DMS153 (cell line): ENCODE measurements at regions not wholly inside any gene's neighbourhood (a gene's known extent, or its start where the extent isn't known, plus 50 kb on each side); places are given as distances from the start of the nearest gene placed in this dataset.
"Not testable (repeated sequence)": the region's sequence is repeated elsewhere in the genome, so short reads cannot be mapped to it uniquely, and the experiment has no call there.

Experiments used
- DNase-seq: peaks from one replicate; lab custom pipeline; 2025; lab: John Stamatoyannopoulos, UW

DNA sequence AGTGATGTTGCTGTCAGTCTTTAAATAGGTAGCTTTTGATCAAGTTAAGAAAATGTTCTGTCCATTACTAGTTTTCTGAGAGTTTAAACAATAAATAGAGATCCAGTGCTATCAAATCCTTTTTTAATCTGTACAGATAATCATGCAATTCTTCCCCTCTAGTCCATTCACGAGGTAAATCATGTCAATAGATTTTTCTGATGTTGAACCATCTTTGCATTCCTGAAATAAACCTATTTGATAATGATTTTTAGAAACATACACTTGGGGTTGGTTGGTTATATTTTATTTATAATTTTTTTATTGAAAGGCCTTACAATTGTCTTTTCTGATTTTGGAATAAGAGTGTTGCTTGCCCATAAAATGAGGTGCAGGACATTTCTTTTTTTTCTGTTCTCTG lies 95.0 kb downstream of the FAM53A start:
- no peak for DNase-seq

DNA sequence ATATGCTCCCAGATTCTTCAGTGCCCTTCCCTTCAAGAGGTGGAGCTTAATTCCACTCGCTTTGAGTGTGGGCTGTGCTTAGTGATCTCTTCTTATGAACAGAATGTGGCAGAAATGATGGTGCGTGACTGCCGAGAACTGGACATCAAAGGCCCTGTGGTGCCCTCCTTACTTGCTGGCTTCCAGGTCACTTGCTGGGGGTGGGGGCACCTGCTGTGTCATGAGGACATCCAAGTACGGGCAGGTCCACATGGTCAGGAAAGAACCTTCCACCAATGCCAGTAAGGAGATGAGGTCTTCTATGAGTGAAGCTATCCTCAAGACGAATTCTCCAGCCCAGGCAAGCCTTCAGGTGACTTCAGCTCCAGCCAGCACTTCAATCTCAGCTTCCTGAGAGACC lies 95.8 kb downstream of the FAM53A start:
- DNase-seq: no peak

DNA sequence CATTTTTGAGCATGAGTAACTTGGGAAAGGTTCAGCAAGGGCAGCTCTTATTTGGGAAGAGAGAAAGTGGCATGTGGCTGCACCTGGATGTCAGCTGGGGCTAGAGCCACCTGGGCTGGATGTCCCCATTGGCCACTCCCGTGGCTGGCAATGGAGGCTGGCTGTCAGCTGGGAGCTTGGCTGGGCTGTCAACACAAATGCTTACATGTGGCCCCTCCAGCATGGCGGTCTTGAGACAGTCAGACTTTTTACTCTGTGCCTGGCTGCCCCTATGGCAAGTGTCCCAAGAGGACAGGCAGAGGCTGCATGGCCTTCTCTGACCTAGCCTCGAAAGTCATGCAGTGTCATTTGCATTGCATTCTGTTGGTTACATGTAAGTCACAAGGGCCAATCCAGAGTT lies 99.6 kb downstream of the FAM53A start:
- no peak for DNase-seq

DNA sequence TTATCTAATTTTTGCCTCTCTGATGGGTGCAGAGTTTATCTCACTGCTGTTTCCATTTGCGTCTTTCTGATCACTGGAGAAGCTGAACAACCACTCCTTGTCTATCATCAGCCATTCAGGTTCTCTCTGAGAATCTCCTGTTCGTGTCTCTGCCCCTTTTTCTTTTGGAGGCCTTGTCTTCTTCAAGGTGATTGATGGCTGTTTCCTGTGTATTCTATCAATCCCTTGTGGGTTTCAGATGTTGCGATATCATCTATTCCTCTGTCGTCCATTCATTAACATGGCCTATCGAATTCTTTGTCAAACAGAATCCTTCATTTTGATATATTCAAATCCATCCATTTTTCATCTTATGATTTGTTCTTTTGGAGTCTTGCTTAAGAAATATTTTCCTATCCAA lies 100.3 kb downstream of the FAM53A start:
- no peak for DNase-seq

DNA sequence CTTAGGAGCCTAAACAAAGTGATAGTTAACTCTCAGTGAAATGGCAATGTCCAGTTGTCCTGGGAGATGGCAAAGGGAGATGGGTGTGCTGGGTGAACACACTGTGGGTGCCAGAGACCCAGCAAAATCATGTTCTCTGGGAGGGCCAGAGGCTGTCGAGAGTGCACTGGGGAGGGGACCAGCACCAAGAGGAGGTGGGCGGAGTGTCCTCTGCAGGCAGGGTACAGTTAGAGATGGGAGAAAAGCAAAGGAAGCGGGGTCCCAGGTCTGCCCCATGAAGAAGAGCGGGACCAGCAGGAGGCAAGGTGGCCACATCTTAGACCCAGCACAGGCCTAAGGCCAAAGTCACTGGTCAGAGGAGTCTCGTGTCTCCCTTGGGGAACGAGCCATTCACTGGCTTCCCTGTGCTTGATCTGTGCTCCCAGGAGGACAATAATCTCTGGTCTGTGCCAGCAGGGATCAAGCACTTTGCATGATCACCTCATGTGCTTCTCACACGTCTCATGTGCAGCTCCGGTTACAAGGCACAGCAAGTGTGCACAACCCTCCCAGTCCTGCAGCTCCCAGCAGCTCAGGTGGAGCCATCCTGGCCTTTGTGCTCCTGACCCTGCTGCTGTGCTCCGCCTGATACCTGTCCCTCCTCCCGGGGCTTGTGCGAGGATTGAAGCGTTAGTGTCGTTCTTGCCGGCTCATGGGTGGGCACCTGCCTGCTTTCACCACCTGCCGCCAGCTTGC lies 100.9 kb downstream of the FAM53A start:
- no peak for DNase-seq

DNA sequence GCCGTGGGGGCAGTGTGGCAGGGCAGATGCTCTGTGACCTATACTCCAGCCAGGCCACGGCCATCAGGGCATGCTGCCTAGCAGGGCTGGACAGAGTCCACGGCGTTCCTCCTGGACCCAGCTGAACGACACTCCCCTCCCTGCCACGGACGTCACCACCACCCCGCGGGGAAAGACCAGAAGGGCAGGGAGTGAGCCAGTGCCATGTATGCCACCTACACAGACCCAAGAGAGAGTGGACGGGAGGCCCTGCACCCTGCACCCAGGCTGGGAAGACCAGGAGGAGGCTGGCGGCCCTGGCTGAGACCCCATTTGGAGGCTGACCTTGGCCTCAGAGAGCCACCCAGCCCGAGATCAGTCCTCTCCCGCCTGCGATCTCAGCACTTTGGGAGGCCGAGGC lies 101.9 kb downstream of the FAM53A start:
- DNase-seq: no peak

DNA sequence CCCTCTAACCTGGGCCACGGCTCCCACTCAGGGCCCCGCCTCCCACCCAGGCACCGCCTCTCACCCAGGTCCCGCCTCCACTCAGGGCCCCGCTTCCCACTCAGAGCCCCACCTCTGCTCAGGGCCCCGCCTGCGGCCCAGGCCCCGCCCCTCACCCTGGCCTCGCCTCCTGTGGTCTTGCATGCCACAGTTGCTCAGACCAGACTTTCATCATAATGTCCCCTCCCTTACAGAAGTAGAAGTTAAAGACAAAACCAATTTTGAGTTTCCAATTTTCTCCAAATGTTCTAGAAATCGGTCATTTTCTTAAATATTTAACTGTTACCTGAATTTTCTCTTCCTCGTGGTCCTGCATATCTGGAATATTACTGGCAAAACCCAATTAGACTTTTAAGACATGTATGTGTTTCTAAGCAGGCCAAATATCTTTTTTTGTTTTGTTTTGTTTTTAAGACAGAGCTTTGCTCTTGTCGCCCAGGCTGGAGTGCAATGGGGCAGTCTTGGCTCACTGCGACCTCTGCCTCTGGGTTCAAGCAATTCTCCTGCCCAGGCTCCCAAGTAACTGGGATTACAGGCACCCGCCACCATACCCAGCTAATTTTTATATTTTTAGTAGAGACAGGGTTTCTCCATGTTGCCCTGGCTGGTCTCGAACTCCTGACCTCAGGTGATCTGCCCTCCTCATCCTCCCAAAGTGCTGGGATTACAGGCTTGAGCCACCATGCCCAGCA lies 102.8 kb downstream of the FAM53A start:
- not testable (repeated sequence) for DNase-seq

DNA sequence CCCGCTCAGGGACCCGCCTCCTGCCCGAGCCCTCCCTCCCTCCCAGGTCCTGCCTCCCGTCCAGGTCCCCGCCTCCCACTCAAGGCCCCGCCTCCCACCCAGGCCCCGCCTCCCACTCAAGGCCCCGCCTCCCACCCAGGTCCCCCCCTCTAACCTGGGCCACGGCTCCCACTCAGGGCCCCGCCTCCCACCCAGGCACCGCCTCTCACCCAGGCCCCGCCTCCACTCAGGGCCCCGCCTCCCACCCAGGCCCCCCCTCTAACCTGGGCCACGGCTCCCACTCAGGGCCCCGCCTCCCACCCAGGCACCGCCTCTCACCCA lies 103.5 kb downstream of the FAM53A start:
- DNase-seq: not testable (repeated sequence)

DNA sequence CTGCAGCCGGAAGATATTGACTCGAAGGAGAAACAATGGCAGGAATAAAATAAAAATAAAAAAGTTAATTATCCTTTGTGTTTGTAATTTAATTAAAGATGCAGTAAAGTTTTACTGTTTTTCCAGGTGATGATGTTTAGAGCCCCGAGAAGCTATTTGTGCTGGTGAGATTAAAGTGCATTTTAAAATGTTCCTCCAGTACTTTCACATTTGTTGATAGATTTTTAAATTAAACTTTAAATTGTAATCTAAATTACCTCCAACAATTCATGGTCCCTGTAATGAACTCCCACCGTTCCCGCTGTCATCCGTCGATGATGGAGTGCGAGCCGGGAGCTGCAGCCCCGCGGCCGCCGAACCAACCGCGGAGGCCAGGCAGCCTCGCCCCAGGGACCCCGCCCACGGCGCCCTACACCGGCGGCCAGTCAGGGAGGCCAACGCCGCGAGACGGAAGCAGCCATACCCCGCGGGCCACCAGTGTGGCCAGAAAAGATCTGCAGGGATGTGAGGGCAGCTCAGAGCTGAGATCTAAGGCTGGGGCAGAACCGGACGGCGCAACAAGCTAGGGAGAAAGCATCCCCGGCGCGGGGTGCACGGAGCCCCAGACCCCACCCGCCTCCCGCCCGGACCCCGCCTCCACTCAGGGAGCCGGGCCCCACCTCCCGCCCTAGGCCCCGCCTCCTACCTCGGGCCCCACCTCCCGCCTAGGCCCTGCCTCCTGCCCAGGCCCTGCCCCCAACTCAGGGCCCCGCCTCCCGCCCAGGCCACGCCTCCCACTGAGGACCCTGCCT lies 104.0 kb downstream of the FAM53A start:
- peak; percentile 27 for DNase-seq

DNA sequence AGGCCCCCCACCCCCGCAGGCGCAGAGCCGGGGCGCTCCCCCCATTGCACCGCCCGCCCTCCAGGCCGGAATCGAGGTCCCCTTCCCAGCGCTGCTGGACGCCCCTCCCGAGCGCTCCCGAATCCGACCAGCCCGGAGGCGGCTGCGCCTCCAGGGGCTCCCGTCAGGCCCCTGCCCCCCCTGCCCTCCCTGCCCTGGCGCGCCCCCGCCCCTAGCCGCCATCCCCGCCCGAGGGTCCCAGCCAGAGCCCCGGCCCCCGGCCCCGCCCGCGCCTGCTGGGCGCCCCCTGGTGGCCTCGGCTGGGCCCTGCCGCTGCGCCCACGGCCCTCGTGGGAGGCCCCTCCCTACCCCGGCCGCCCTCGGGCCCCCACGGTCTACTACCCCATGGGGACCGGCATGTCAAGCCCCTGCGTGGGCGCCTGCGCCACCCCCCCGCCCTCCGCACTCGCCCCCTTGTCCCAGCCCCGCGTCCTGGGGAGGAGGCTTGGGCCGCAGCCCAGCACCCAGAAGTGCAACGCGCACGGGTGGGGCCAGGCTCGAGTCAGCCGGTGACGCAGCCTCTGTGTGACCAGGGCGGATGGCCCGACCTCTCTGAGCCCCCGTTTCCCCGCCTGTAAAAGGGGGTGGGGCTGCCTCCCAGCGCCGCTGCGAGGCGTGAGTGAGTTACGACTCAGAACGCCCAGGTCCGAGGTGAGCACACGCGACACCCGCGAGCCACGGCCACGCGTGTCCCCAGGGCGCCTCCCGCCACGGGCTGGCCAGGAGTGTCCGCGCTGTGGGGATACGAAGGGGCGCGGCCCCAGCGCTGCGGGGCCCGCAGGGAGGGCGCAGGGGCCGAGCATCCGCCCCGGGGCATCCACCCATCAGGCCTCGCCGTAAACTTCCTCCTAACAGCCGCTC lies 104.9 kb downstream of the FAM53A start:
- DNase-seq: no peak

DNA sequence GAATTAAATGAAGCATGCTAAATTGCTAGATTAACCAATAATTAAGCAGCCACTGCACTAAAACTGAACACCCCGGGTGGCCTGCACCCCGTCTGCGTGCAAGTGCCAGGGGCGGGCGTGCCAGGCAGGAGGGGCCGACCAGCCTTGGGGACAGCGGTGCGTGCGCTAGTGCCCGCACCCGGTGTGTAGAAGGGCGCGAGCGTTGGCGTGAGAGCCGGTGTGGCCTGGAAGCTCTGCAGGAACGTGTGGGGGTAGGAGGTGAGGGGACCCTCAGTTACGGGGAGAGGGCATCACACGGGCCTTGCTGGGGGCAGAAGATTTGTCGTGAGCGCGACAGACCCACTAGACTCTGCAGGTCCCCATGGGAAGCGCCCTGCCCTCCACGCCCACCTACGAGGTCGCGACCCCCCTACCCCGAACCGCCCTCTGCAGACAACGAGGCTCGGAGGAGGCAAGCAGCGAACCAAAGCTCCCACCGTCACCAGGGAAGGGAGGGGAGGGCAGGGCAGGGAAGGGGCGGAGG lies 105.8 kb downstream of the FAM53A start:
- no peak for DNase-seq

DNA sequence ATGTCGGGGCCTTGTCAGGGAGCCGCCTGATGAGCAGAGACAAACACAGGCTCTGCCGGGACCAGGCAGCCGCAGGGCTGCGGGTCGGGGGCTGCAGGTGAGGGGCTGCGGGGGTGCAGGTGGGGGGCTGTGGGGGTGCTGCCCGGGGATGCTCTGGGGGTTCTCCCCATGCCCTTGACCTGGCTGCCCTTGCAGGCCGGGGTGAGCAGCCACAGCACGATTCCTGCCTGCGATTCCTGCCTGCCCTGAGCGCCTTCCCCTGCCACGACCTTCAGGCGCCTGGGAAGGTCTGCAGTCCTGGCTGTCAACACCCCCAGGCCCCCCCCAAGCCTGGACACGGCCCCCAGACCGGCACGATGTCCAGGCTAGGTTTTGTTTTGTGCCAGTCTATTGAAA lies 106.3 kb downstream of the FAM53A start:
- no peak for DNase-seq

DNA sequence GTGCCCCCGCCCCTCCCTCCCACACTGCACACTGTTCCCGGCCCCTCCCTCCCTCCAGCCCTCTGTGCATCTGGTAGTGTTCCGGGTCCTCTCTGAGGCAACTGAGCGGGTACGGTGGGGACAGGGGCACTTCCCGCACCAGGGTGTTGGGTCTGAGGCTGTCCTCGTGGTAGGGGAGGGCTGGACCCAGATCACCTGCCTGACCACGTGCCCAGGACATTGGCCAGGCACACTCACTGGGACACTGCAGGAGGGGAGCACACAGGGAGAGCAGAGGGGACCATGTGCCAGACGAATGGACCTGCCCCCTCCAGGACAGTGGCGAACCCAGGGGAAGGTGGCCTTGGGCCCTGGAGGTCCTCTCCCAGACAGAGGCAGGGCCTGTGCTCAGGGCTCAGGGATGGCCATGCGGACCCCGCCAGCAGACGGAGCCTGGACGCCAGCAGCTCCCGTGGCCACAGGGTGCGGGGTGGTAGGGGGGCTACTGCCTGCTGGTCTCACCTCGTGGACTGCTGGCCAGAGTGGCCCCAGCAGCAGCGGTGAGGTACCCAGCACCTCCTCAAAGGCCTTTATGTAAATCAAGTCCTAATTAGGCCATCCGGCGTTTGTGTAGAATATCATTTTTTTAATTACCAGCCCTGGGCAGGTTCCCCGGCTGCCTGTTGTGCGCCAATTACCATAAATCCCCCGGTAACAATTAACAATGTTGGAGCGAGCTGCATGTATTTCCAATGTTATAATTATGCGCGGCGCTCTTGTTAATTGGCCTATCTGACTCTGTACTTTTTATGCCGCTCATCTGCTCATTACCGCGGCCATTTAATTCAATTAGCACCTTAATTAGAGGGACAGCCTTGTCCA lies 106.9 kb downstream of the FAM53A start:
- DNase-seq: no peak

DNA sequence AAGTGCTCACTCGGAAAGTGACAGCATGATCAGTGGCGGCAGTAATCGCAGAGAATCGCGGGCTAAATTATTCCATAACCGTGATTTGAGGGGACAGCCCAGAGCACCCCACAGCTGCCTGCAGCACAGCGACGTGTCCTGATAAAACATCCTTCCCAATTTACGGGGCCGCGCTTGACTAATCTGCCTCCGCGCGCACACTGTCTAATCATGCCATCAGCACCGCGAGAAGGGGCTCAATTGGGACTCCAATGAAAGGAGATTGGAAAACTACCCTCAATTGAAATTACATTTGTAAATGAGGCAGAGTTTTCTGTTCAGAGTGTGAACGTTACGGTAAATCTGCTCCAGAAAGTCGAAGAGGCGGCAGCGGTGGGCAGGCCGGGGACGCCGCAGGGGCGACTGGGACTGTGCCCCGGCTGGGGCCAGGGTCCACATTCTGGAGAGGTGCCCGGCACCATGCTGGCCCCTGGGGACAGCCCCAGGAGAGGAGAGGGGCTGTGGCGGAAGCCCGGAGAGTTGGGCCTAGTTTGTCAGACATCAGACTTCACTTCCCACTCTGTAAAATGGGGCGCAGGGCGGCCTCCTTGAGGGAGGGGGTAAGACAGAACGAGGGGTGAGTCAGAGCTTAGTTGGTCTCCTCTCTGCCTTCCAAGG lies 107.7 kb downstream of the FAM53A start:
- no peak for DNase-seq

DNA sequence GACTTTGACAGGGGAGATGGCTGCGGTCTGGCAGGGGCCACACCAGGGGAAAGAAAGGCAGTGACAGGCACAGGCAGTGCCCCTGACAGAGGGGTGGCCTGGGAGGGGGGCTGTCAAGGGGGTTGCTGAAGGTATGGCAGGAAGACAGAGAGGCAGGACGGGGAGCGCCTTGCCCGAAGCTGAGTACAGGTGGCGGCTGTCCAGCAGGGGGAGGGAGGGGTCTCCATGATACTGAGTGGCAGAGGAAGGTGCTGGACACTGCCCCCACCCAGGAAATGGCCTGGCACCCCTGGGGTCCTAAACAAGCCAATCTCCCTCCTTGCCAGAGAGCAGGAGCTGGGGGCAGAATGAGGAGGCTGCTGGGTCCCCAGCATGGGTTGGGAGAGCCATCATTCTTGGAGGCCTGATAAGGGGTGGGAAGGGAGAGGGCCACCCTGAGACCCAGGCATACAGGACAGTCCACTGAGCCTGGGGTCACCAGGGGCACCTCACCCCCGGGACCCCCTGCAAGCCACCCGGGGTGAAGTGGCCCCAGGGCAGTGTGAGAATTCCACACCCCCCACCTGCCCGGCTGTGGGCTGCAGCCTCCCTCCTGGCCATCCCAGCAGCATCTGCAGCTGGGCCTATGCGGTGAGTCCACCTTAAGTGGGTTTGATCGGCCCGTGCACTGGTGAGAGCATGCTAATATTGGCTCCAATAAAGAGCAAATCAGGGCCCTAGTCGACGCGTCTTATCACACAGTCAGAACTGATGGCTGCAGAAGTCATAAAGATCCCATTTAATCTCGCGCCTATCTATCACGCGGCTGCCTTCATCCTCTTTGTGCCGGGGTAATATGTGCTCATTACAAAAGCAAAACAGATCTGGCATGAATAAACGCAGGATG lies 108.5 kb downstream of the FAM53A start:
- DNase-seq: no peak

DNA sequence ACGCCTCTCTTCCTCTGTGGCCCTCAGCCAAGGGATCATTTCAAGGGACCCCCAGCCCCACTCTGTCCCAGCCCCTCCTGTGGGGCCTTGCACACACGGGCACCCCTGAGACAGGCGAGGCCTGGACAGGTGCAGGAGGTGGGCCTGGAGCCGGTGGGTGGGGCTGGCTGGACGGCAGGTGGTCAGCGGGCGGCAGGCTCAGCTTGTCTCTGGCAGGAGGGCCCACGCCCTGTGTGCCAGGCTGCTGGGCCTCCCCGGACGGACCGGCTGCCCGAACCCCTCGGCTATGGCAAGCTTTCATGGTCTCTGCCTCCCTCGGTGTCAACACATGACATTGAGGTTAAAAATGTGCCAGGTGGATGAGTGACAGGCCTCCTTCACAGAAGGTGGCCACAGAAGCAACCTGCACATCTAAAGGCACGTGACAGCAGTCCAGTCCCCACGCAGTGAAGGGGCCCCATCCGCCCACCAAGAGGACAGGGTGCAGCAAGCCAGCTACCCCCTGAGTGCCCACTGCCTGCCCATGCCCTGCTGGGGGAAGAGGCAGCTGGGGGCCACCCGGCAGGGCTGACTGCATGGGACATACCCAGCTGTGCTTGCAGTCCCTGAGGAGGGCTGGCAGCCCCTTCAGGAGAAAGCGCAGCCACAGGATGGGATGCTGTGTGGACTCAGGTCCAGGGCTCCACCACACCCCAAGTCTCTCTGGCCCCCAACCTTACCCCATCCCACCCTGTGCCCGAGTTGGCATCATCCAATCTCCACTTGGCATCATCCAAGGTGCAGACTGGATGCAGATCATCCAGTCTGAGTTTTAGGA lies 109.3 kb downstream of the FAM53A start:
- DNase-seq: no peak

DNA sequence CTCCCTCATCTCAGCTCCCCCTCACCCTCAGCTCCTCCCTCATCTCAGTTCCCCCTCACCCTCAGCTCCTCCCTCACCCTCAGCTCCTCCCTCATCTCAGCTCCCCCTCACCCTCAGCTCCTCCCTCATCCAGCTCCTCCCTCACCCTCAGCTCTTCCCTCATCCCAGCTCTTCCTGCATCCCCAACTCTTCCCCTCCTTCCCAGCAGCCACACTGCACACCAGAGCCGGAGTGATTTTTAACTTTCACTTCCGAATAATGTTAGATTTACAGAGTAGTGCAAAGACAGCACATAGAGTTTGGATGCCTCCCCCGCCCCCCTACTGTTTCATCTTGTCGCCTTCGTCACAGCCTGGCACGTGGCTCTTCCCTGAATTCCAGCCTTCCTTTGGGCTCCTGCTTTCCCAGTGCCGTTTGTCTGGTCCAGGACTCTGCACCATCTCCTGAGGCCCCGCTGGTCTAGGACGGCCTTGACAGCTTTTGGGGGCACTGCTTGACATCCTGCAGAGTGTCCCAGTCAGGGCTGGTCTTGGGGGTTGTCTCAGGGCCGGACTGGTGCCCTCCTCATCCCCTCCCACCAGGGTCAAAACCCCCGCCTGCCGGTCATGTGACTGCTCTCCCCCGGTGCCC lies 110.2 kb downstream of the FAM53A start:
- DNase-seq: no peak
